ENCODE measurements at regions not wholly inside any gene's neighbourhood (a gene's known extent, or its start where the extent isn't known, plus 50 kb on each side); places are given as distances from the start of the nearest gene placed in this dataset.
"Not testable (repeated sequence)": the region's sequence is repeated elsewhere in the genome, so short reads cannot be mapped to it uniquely, and the experiment has no call there.

DNA sequence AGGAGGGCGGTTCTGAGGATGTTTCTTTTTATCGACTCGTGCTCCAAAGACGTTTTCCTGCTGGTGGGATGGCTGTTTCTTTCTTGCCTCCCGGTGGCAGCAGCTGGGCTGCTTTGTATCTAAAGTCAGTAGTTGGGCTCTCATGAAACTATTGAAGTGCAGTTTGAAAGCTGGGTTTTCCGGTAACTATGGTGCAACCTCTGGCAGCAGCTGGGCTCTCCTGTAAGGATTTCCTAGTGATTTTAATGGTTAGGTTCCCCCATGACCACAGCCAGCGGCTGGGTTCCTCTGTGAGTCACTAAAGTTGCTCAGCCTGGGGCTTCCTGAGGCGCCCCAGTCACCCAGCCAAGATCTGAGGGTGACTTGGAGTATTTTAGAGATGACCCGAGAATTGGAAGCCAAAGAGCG lies 87.9 kb downstream of the NPIPB11 start:
- not testable (repeated sequence) for H3K4me3 ChIP-seq, H3K9me3 ChIP-seq, H3K36me3 ChIP-seq, H3K27ac ChIP-seq, H3K27me3 ChIP-seq
- ATAC-seq (ENCODE audit: low FRiP score in 2 of 2) (peak in 1 of 2 donors; percentile 89), DNase-seq (peak in 1 of 2 donors; percentile 64)
- H3K4me1 ChIP-seq = peaks cover 5 to 13% (median 11%) of the 10 kb centered on the region in 4 donors
- 24 to 34% methylated on average over 9 to 10 of the region's 10 CpGs for WGBS, 2 donors
- TF ChIP-seq POLR2AphosphoS5 (IDR thresholded peaks at IDR 0.05) = peak in 1 of 2 donors; percentile 45

DNA sequence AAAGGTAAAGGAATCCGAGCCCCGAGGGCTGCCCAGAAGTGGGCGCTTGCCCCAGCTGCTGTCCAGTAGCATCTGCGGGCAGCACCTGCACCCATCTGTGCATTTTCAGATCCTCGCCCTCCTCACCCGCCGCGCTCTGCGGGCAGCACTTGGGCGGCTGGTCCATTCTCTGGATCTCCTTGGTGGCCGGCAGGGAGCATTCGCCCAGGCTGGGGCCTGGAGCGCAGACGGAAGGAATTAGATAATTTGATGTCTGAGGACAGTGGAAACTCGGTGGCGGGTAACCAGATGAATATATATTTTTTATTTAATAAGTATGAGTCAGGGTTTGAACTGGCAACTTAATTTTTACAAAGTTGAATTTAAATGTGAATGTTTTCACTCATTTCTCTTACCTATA lies 88.5 kb downstream of the NPIPB11 start:
- Histone ChIP-seq H3K27ac (no peak overlapping the region), H3K4me1 (peaks cover 5 to 13% (median 11%) of the 10 kb centered on the region in 4 donors), H3K9me3 (no peaks in the 10 kb centered on the region), H3K36me3 (no peaks in the 10 kb centered on the region), H3K4me3 (no peak overlapping the region), H3K27me3 (no peaks in the 10 kb centered on the region)
- WGBS, 2 donors = 90 to 91% methylated on average over 14 of the region's 16 CpGs
- ATAC-seq (ENCODE audit: low FRiP score in 2 of 2) (peak in 1 of 2 donors; percentile 60), DNase-seq (peak in 1 of 2 donors; percentile 81)
- TF ChIP-seq POLR2A (IDR thresholded peaks at IDR 0.05) (no peak), POLR2AphosphoS5 (IDR thresholded peaks at IDR 0.05) (no peak), EP300 (IDR thresholded peaks at IDR 0.05) (no peak)
- TF ChIP-seq, protein P1, sequence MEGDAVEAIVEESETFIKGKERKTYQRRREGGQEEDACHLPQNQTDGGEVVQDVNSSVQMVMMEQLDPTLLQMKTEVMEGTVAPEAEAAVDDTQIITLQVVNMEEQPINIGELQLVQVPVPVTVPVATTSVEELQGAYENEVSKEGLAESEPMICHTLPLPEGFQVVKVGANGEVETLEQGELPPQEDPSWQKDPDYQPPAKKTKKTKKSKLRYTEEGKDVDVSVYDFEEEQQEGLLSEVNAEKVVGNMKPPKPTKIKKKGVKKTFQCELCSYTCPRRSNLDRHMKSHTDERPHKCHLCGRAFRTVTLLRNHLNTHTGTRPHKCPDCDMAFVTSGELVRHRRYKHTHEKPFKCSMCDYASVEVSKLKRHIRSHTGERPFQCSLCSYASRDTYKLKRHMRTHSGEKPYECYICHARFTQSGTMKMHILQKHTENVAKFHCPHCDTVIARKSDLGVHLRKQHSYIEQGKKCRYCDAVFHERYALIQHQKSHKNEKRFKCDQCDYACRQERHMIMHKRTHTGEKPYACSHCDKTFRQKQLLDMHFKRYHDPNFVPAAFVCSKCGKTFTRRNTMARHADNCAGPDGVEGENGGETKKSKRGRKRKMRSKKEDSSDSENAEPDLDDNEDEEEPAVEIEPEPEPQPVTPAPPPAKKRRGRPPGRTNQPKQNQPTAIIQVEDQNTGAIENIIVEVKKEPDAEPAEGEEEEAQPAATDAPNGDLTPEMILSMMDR (IDR thresholded peaks at IDR 0.05) = no peak

DNA sequence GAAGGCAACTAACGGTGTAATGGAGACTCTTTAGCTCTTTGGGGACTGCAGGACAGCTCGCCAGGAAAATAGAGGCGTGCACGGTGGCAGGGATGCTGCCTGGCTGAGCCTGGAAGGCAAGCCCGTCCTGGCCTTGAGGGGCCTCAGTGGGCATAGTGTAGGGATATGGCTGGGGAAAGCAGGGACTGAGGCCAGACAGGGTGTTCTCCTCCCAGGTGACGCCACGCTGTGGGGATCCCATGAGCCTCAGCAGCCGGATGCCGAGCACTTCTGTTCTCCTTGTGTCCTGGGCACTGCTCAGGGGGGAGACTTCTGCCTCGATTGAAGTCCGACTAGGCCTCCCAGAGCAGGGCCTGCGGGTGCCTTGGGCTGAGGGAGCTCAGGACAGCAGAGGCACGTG lies 89.2 kb downstream of the NPIPB11 start:
- Histone ChIP-seq H3K4me3 (no peak overlapping the region), H3K36me3 (no peaks in the 10 kb centered on the region), H3K4me1 (peaks cover 5 to 13% (median 11%) of the 10 kb centered on the region in 4 donors), H3K27me3 (no peaks in the 10 kb centered on the region), H3K27ac (no peak overlapping the region), H3K9me3 (no peaks in the 10 kb centered on the region)
- WGBS, 2 donors = 95 to 98% methylated on average over 9 to 11 of the region's 13 CpGs
- TF ChIP-seq POLR2AphosphoS5 (IDR thresholded peaks at IDR 0.05) = no peak
- TF ChIP-seq, protein P1 (IDR thresholded peaks at IDR 0.05) = no peak
- TF ChIP-seq EP300 (IDR thresholded peaks at IDR 0.05) = no peak
- no peak for TF ChIP-seq POLR2A (IDR thresholded peaks at IDR 0.05)
- no peak for ATAC-seq (ENCODE audit: low FRiP score in 2 of 2)
- DNase-seq = no peak

DNA sequence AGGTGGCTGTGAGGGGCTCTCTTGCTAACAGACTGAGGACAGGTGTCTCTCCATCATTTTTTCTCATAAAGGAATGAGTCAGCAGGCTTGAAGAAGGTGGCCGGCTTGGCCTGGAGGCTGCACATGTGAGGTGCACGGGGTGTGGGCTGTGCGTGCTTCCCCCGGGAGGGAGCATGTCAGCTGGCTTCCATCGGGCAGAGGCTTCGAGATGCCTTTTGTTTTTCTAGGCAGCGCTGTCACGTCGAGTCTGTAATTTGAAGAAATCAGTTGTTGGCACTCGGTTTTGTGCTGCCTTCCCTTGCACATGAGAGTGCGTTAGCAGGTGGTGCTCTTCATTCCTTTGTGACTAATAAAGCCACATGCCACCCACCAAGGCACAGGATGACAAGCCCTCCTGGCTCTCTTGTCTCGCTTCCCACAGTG lies 89.7 kb downstream of the NPIPB11 start:
- Histone ChIP-seq H3K27me3 (no peaks in the 10 kb centered on the region), H3K4me3 (no peak overlapping the region), H3K27ac (no peak overlapping the region), H3K4me1 (peaks cover 5 to 13% (median 11%) of the 10 kb centered on the region in 4 donors), H3K36me3 (no peaks in the 10 kb centered on the region), H3K9me3 (no peaks in the 10 kb centered on the region)
- DNase-seq (no peak), ATAC-seq (ENCODE audit: low FRiP score in 2 of 2) (no peak)
- 84 to 87% methylated on average over 8 to 12 of the region's 12 CpGs for WGBS, 2 donors
- TF ChIP-seq POLR2A (IDR thresholded peaks at IDR 0.05) (no peak), EP300 (IDR thresholded peaks at IDR 0.05) (no peak), POLR2AphosphoS5 (IDR thresholded peaks at IDR 0.05) (no peak)
- TF ChIP-seq, protein P1 (IDR thresholded peaks at IDR 0.05) = no peak

DNA sequence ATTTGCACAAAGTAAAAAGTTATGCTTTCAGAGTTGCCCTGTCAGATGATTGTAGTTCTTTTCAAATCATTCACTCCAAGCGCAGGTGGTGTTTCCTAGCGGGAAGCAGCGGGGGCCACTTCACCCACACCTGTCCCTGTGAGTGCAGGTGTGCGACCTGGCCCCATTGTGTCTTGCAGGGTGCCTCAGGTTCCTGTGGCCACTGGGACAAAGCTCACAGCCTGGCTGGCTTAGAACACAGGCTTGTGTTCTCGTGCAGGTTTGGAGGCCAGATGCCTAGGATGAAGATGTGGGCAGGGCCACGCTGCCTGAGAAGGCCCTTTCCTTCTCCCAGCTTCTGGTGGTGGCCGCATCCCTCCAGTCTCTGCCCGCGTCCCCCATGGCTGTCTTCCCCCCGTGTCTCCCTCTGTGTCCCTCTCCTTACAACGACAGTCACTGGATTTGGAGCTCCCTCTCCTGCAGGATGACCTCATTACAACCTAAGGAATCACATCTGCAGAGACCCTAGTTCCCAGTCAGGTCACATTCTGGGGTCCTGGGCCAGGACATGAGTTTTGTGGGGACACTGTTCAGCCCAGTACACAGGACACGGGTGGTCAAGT lies 90.5 kb downstream of the NPIPB11 start:
- Histone ChIP-seq H3K4me1 (peaks cover 5 to 16% (median 12%) of the 10 kb centered on the region in 4 donors), H3K27me3 (no peaks in the 10 kb centered on the region), H3K4me3 (no peak overlapping the region), H3K36me3 (no peaks in the 10 kb centered on the region), H3K27ac (no peak overlapping the region), H3K9me3 (no peaks in the 10 kb centered on the region)
- 76 to 81% methylated on average over 9 to 11 of the region's 12 CpGs for WGBS, 2 donors
- ATAC-seq (ENCODE audit: low FRiP score in 2 of 2) (no peak), DNase-seq (no peak)
- TF ChIP-seq, protein P1 (IDR thresholded peaks at IDR 0.05) = no peak
- TF ChIP-seq EP300 (IDR thresholded peaks at IDR 0.05) (no peak), POLR2AphosphoS5 (IDR thresholded peaks at IDR 0.05) (no peak), POLR2A (IDR thresholded peaks at IDR 0.05) (no peak)
